H9 (cell line): ENCODE measurements at regions not wholly inside any gene's neighbourhood (a gene's known extent, or its start where the extent isn't known, plus 50 kb on each side); places are given as distances from the start of the nearest gene placed in this dataset.

ENCODE experiments used
- DNase-seq: peaks from one replicate; pipeline ENCODE4 v3.0.0-alpha.2; 2017
- H2AFZ ChIP-seq: one replicate; pipeline ENCODE4 v1.6.1; 2013; ENCODE audit warnings: mild to moderate bottlenecking, low read length, control low read depth, moderate library complexity
- H2AK5ac ChIP-seq: 2 replicates; pipeline ENCODE4 v1.6.1; 2013; ENCODE audit warnings: low read length, control low read depth, mixed read lengths; ENCODE audit not compliant: insufficient read length
- H2BK120ac ChIP-seq: one replicate; pipeline ENCODE4 v1.6.1; 2013; ENCODE audit warnings: low read depth, mild to moderate bottlenecking, low read length, control low read depth, inconsistent platforms; ENCODE audit not compliant: poor library complexity, severe bottlenecking
- H2BK12ac ChIP-seq: 2 replicates; pipeline ENCODE4 v1.6.1; 2013; ENCODE audit warnings: low read length, control low read depth, mixed read lengths, low read depth; ENCODE audit not compliant: insufficient read length
- H2BK15ac ChIP-seq: 2 replicates; pipeline ENCODE4 v1.6.1; 2013; ENCODE audit warnings: low read depth, low read length, control low read depth
- H2BK20ac ChIP-seq: one replicate; pipeline ENCODE4 v1.6.1; 2013; ENCODE audit warnings: low read depth, mild to moderate bottlenecking, low read length, control low read depth, inconsistent platforms; ENCODE audit not compliant: poor library complexity, severe bottlenecking
- H2BK5ac ChIP-seq: 2 replicates; pipeline ENCODE4 v1.6.1; 2013; ENCODE audit warnings: low read length, control low read depth, mixed read lengths; ENCODE audit not compliant: insufficient read length
- H3K14ac ChIP-seq: 2 replicates; pipeline ENCODE4 v1.6.1; 2013; ENCODE audit warnings: low read length, control low read depth; ENCODE audit not compliant: insufficient read depth
- H3K18ac ChIP-seq: 2 replicates; pipeline ENCODE4 v1.6.1; 2013; ENCODE audit warnings: low read depth, mild to moderate bottlenecking, mixed read lengths, low read length, control low read depth; ENCODE audit not compliant: insufficient read length
- H3K23ac ChIP-seq: 2 replicates; pipeline ENCODE4 v1.6.1; 2013; ENCODE audit warnings: low read length, control low read depth, mixed read lengths, low read depth; ENCODE audit not compliant: insufficient read length
- H3K23me2 ChIP-seq: 2 replicates; pipeline ENCODE4 v1.6.1; 2013; ENCODE audit warnings: low read depth, mild to moderate bottlenecking, mixed read lengths, low read length, control low read depth; ENCODE audit not compliant: insufficient read length, poor library complexity, severe bottlenecking
- H3K27ac ChIP-seq: 2 replicates; pipeline ENCODE4 v1.5.1; 2013; ENCODE audit warnings: low read length, control low read depth, mixed read lengths, low read depth; ENCODE audit not compliant: insufficient read length
- H3K27me3 ChIP-seq: 2 replicates; pipeline ENCODE4 v1.6.1; 2013; ENCODE audit warnings: low read length, control low read depth, inconsistent platforms; ENCODE audit not compliant: insufficient read depth
- H3K4ac ChIP-seq: 2 replicates; pipeline ENCODE4 v1.6.1; 2013; ENCODE audit warnings: low read depth, mild to moderate bottlenecking, control low read depth, inconsistent platforms, low read length, moderate library complexity
- H3K4me1 ChIP-seq: 2 replicates; pipeline ENCODE4 v1.6.1; 2013; ENCODE audit warnings: low read length, control low read depth, inconsistent platforms; ENCODE audit not compliant: insufficient read depth
- H3K4me2 ChIP-seq: 2 replicates; pipeline ENCODE4 v1.6.1; 2013; ENCODE audit warnings: low read length, control low read depth, mixed read lengths; ENCODE audit not compliant: insufficient read length, insufficient read depth
- H3K56ac ChIP-seq: 2 replicates; pipeline ENCODE4 v1.6.1; 2013; ENCODE audit warnings: low read depth, mild to moderate bottlenecking, mixed read lengths, low read length, control low read depth; ENCODE audit not compliant: insufficient read length
- H3K79me1 ChIP-seq: 2 replicates; pipeline ENCODE4 v1.6.1; 2013; ENCODE audit warnings: low read depth, mild to moderate bottlenecking, moderate library complexity, low read length, control low read depth, inconsistent platforms; ENCODE audit not compliant: insufficient read depth, poor library complexity, severe bottlenecking
- H3K79me2 ChIP-seq: 2 replicates; pipeline ENCODE4 v1.6.1; 2013; ENCODE audit warnings: low read length, control low read depth, inconsistent platforms; ENCODE audit not compliant: insufficient read depth
- H3K9ac ChIP-seq: 2 replicates; pipeline ENCODE4 v1.6.1; 2013; ENCODE audit warnings: low read length, control low read depth, mixed read lengths; ENCODE audit not compliant: insufficient read length; ENCODE audit errors: extremely low read depth
- H3K9me3 ChIP-seq: one replicate; pipeline ENCODE4 v1.6.1; 2013; ENCODE audit warnings: low read depth, low read length, inconsistent platforms; ENCODE audit not compliant: control insufficient read depth
- H3T11ph ChIP-seq: one replicate; pipeline ENCODE4 v1.6.1; 2013; ENCODE audit warnings: mild to moderate bottlenecking, low read length, control low read depth, inconsistent platforms
- H4K20me1 ChIP-seq: one replicate; pipeline ENCODE4 v1.6.1; 2013; ENCODE audit not compliant: control insufficient read depth, insufficient read length, insufficient read depth
- H4K5ac ChIP-seq: 2 replicates; pipeline ENCODE4 v1.6.1; 2013; ENCODE audit warnings: low read depth, mild to moderate bottlenecking, mixed read lengths, low read length, control low read depth; ENCODE audit not compliant: insufficient read length
- H4K8ac ChIP-seq: replicated peaks from 2 replicates; pipeline ENCODE4 v1.6.1; 2013; ENCODE audit warnings: low read length, control low read depth, mixed read lengths, low read depth; ENCODE audit not compliant: insufficient read length
- H4K91ac ChIP-seq: 2 replicates; pipeline ENCODE4 v1.6.1; 2013; ENCODE audit warnings: low read depth, mild to moderate bottlenecking, moderate library complexity, mixed read lengths, low read length, control low read depth; ENCODE audit not compliant: insufficient read length
- H3K27ac Mint-ChIP-seq, 3 experiments: 2 replicates in 2 of 3; 3 replicates in 1 of 3; pipeline ENCODE4 v1.8.0; 2020 to 2021; ENCODE audit warnings: mixed read lengths in 3 of 3, mild to moderate bottlenecking in 1 of 3, moderate library complexity in 1 of 3
- H3K27me3 Mint-ChIP-seq: 2 replicates; pipeline ENCODE4 v1.8.0; 2021; ENCODE audit warnings: low read depth, mild to moderate bottlenecking, moderate library complexity, mixed read lengths
- H3K36me3 Mint-ChIP-seq, 3 experiments: 2 replicates in 2 of 3; 3 replicates in 1 of 3; pipeline ENCODE4 v1.8.0; 2020 to 2021; ENCODE audit warnings: low read depth in 3 of 3, mixed read lengths in 3 of 3; ENCODE audit not compliant: insufficient read depth in 1 of 3
- H3K4me1 Mint-ChIP-seq, 2 experiments: 2 replicates each; pipeline ENCODE4 v1.8.0; 2020; ENCODE audit warnings: mixed read lengths in 2 of 2
- H3K4me3 Mint-ChIP-seq, 2 experiments: 2 replicates in 1 of 2; 3 replicates in 1 of 2; pipeline ENCODE4 v1.8.0; 2020 to 2021; ENCODE audit warnings: mild to moderate bottlenecking in 2 of 2, mixed read lengths in 2 of 2, moderate library complexity in 1 of 2
- H3K9me3 Mint-ChIP-seq, 2 experiments: 2 replicates in 1 of 2; 3 replicates in 1 of 2; pipeline ENCODE4 v1.8.0; 2020; ENCODE audit warnings: mild to moderate bottlenecking in 2 of 2, mixed read lengths in 2 of 2, moderate library complexity in 1 of 2
- WGBS: extraction: QIAGEN DNeasy Blood & Tissue Kit; methylation state at CpG from one replicate; pipeline ENCODE4 v1.1.7; 2013; ENCODE audit warnings: missing lambda C conversion rate, low lambda C conversion rate, mixed read lengths; ENCODE audit not compliant: insufficient read length; ENCODE audit errors: extremely low coverage; 5-methylcytosine and 5-hydroxymethylcytosine counted together
- TF ChIP-seq, protein P1 (sequence below): fragments of 200-600 bp; sonication (generic); conservative IDR thresholded peaks from 3 replicates; pipeline ENCODE4 v1.8.0; 2021; ENCODE audit warnings: antibody characterized with exemption, mild to moderate bottlenecking

DNA sequence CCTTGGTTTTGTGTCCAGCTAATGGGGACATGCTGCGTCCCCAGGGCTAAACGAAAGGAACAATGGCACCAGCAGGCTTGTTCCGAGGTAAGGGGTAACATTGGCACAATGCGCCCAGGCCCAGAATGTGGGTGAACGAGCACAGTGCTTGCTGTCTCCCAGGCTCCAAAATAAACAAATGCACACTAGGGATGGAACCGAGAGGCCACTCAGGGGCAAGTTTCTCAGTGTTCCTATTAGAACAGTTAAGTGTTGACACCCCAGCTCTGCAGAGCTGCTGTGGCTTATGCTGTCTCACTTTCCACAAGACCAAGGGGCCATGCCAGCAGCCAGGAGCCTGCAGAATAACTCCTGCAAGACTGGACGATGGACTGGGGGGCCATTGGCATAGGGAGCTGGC, 492.4 kb downstream of the GADD45G start:
- H4K8ac ChIP-seq: no peak overlapping the region
- H3K27ac ChIP-seq: no peak overlapping the region
- Mint-ChIP-seq H3K36me3 (no peaks in the 10 kb centered on the region), H3K4me1 (peaks cover 3 to 10% of the 10 kb centered on the region in 2 experiments; a peak in 3 of 4 replicates), H3K27me3 (peaks cover 4% of the 10 kb centered on the region), H3K9me3 (no peaks in the 10 kb centered on the region), H3K4me3 (no peak overlapping the region), H3K27ac (no peak overlapping the region; a peak in 1 of 7 replicates)
- H2BK20ac ChIP-seq: no peak overlapping the region
- H2BK12ac ChIP-seq: no peak overlapping the region
- H3T11ph ChIP-seq: no peak overlapping the region
- DNase-seq: no peak
- no peak overlapping the region for H2BK15ac ChIP-seq
- H3K9ac ChIP-seq: no peak overlapping the region
- no peak overlapping the region for H2AFZ ChIP-seq
- no peak overlapping the region for H3K23ac ChIP-seq
- no peaks in the 10 kb centered on the region for H3K9me3 ChIP-seq
- H4K5ac ChIP-seq: no peak overlapping the region
- H3K4ac ChIP-seq: no peak overlapping the region
- no peaks in the 10 kb centered on the region for H3K23me2 ChIP-seq
- H2BK5ac ChIP-seq: no peak overlapping the region
- H2AK5ac ChIP-seq: no peak overlapping the region
- no peaks in the 10 kb centered on the region for H4K20me1 ChIP-seq
- no peak overlapping the region for H3K18ac ChIP-seq
- no peak overlapping the region for H3K14ac ChIP-seq
- H2BK120ac ChIP-seq: no peak overlapping the region
- H3K79me1 ChIP-seq: no peaks in the 10 kb centered on the region
- H4K91ac ChIP-seq: no peak overlapping the region
- H3K56ac ChIP-seq: no peak overlapping the region
- H3K79me2 ChIP-seq: no peaks in the 10 kb centered on the region
- WGBS: no CpG with 5 or more reads among the region's 7 CpGs
- H3K4me1 ChIP-seq: 0 out of 2 replicates have a peak, but pooled peaks cover 2% of the 10 kb centered on the region
- TF ChIP-seq, protein P1, sequence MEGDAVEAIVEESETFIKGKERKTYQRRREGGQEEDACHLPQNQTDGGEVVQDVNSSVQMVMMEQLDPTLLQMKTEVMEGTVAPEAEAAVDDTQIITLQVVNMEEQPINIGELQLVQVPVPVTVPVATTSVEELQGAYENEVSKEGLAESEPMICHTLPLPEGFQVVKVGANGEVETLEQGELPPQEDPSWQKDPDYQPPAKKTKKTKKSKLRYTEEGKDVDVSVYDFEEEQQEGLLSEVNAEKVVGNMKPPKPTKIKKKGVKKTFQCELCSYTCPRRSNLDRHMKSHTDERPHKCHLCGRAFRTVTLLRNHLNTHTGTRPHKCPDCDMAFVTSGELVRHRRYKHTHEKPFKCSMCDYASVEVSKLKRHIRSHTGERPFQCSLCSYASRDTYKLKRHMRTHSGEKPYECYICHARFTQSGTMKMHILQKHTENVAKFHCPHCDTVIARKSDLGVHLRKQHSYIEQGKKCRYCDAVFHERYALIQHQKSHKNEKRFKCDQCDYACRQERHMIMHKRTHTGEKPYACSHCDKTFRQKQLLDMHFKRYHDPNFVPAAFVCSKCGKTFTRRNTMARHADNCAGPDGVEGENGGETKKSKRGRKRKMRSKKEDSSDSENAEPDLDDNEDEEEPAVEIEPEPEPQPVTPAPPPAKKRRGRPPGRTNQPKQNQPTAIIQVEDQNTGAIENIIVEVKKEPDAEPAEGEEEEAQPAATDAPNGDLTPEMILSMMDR: no peak
- H3K4me2 ChIP-seq: no peak overlapping the region
- no peaks in the 10 kb centered on the region for H3K27me3 ChIP-seq
